Loucy (cell line): ENCODE measurements at regions not wholly inside any gene's neighbourhood (a gene's known extent, or its start where the extent isn't known, plus 50 kb on each side); places are given as distances from the start of the nearest gene placed in this dataset.

Experiments
- H2AFZ ChIP-seq: fragments of 200-600 bp; sonication (generic); 2 replicates; pipeline ENCODE4 v1.6.0; 2016; ENCODE audit warnings: antibody characterized with exemption, mild to moderate bottlenecking, low read length, moderate library complexity
- H3F3A ChIP-seq: fragments of 200-600 bp; 2 replicates; pipeline ENCODE4 v1.6.0; 2016; ENCODE audit warnings: antibody characterized with exemption, low read depth, mild to moderate bottlenecking
- H3K27me3 ChIP-seq: fragments of 200-600 bp; sonication (generic); 2 replicates; pipeline ENCODE4 v1.6.1; 2014; ENCODE audit warnings: low read length, mild to moderate bottlenecking; ENCODE audit not compliant: insufficient read depth, poor library complexity, severe bottlenecking
- H3K36me3 ChIP-seq: fragments of 200-600 bp; sonication (generic); 2 replicates; pipeline ENCODE4 v1.6.1; 2016; ENCODE audit warnings: low read length; ENCODE audit not compliant: insufficient read depth
- H3K4me1 ChIP-seq: fragments of 200-600 bp; sonication (generic); 2 replicates; pipeline ENCODE4 v1.5.1; 2014; ENCODE audit warnings: low read length, mild to moderate bottlenecking; ENCODE audit not compliant: insufficient read depth, poor library complexity, severe bottlenecking
- H3K4me2 ChIP-seq: fragments of 200-600 bp; sonication (generic); 2 replicates; pipeline ENCODE4 v1.6.0; 2014; ENCODE audit warnings: antibody characterized with exemption, low read length, low read depth, mild to moderate bottlenecking; ENCODE audit not compliant: poor library complexity, severe bottlenecking
- H3K4me3 ChIP-seq: fragments of 200-600 bp; sonication (generic); 2 replicates; pipeline ENCODE4 v1.5.1; 2014; ENCODE audit warnings: low read length, mild to moderate bottlenecking, mixed read lengths; ENCODE audit not compliant: poor library complexity, severe bottlenecking
- H3K79me2 ChIP-seq: fragments of 200-600 bp; sonication (generic); 2 replicates; pipeline ENCODE4 v1.6.1; 2014; ENCODE audit warnings: low read length; ENCODE audit not compliant: insufficient read depth
- H3K9ac ChIP-seq: fragments of 200-600 bp; sonication (generic); 2 replicates; pipeline ENCODE4 v1.6.0; 2014; ENCODE audit warnings: mild to moderate bottlenecking, low read depth, low read length, moderate library complexity; ENCODE audit not compliant: poor library complexity, severe bottlenecking
- H3K9me2 ChIP-seq: fragments of 200-600 bp; sonication (generic); replicated peaks from 2 replicates; pipeline ENCODE4 v1.6.1; 2016; ENCODE audit warnings: low read depth, low read length, mixed read lengths
- H3K9me3 ChIP-seq: fragments of 200-600 bp; sonication (generic); 2 replicates; pipeline ENCODE4 v1.6.1; 2014; ENCODE audit warnings: mild to moderate bottlenecking, antibody characterized with exemption, low read length, low read depth; ENCODE audit not compliant: insufficient read depth
- H4K20me1 ChIP-seq: fragments of 200-600 bp; sonication (generic); 2 replicates; pipeline ENCODE4 v1.6.0; 2014; ENCODE audit warnings: antibody characterized with exemption, low read length, mild to moderate bottlenecking; ENCODE audit not compliant: insufficient read depth, poor library complexity, severe bottlenecking
- CTCF ChIP-seq: fragments of 200-600 bp; sonication (generic); conservative IDR thresholded peaks from 2 replicates; pipeline ENCODE4 v1.5.1; 2014; ENCODE audit warnings: mild to moderate bottlenecking, antibody characterized with exemption, low read length
- EZH2phosphoT487 ChIP-seq: fragments of 200-600 bp; IDR thresholded peaks from 2 replicates; pipeline ENCODE4 v1.6.1; 2018; ENCODE audit warnings: antibody characterized with exemption, mild to moderate bottlenecking, moderate library complexity, borderline replicate concordance

DNA sequence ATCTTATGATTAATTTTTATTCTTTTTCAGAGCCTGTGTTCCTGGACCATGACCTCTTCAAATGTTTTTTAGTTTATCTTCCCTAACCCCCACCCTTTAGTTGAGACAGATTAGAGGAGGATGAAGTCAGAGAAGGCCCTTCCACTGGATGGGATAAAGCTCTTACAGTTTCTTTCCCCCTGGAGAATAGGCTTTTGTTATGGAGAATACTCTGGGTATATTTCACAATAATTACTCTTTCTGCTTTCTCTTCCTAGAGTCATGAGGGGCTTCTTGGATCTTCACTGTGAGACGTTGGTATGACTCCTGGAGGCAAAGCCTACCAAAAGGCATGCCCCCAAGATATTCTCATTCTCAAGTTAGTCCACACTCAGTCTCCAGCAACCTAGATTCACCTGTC is 144.4 kb upstream of the THRB start:
- Histone ChIP-seq H3K4me1 (no peaks in the 10 kb centered on the region), H3K27me3 (no peaks in the 10 kb centered on the region), H3K9me3 (no peaks in the 10 kb centered on the region), H3K4me3 (no peak overlapping the region), H3K4me2 (no peak overlapping the region), H4K20me1 (no peaks in the 10 kb centered on the region), H3F3A (no peaks in the 10 kb centered on the region), H3K9ac (no peak overlapping the region), H2AFZ (no peak overlapping the region), H3K36me3 (no peaks in the 10 kb centered on the region), H3K79me2 (no peaks in the 10 kb centered on the region), H3K9me2 (no peaks in the 10 kb centered on the region)
- TF ChIP-seq CTCF (no peak), EZH2phosphoT487 (no peak)

DNA sequence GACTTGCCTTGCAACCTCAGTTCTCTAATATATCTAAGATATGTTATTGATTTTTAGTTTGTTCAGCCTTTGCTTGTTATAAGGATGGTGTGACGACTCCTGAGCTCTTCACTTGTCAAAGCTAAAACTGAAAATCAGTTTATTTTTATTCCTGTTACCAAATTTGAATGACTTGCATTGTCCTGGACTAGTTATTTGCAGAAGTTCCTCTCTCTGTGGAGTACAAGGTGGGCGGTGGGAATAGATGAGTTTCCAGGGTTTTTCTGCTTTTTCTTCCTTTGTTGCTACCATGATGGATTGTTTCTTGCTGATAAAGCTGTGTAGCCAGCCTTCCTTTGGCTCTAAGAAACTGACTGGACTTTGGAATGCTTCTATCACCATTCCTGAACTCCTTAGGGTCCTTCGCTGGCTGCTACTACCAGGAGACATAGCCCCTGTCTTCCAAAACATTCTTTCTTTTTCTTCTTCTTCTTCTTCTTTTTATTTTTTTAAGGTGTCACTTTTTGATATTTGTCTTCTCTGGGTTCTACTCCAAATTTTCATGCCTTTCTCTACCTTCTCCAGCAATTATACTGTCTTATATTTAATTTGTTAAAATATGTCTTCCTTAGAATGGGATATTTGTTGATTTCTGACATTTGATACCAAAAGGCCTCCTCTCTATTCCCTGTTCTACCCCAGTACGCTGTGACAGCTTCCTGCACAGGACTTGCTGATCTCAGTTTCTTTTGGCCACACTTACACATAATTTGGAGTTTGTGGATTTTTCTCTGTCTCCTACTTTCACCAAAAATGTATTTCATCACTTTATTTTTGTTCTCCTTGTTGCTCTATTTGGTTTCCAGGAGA is 145.1 kb upstream of the THRB start:
- no peaks in the 10 kb centered on the region for H3K4me1 ChIP-seq
- no peaks in the 10 kb centered on the region for H4K20me1 ChIP-seq
- no peak overlapping the region for H3K4me2 ChIP-seq
- H3K9ac ChIP-seq = no peak overlapping the region
- H3K9me3 ChIP-seq = no peaks in the 10 kb centered on the region
- H3K4me3 ChIP-seq = no peak overlapping the region
- H2AFZ ChIP-seq = no peak overlapping the region
- no peaks in the 10 kb centered on the region for H3K27me3 ChIP-seq
- H3F3A ChIP-seq = no peaks in the 10 kb centered on the region
- H3K9me2 ChIP-seq = no peaks in the 10 kb centered on the region
- TF ChIP-seq CTCF = no peak
- TF ChIP-seq EZH2phosphoT487 = no peak
- no peaks in the 10 kb centered on the region for H3K36me3 ChIP-seq
- H3K79me2 ChIP-seq = no peaks in the 10 kb centered on the region

DNA sequence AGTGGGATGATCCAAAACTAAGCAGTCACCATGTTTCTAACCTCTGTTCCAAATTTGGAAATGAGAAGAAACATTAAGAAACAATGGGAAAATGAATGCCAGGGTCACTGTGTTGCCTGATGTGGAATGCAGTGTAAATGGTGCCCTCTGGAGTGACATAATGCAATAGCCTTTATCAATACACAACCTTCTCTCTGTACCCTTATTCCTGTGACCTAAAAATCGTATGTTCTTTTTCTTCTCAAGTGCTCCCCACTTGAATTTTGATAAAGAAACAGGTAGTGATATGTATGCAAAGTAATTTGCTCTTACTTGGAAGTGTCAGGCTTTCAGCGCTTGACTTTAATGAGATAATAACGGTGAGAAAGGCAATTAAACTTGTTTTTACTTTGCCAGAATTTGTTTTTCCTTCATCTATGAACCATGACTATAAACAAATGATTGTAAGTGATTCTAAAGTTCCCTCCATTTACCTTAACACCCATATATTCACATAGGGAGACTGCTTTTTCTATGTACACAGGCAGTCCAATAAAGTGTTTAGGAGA is 145.8 kb upstream of the THRB start:
- H3K9me3 ChIP-seq = no peaks in the 10 kb centered on the region
- H3K4me2 ChIP-seq = no peak overlapping the region
- H4K20me1 ChIP-seq = no peaks in the 10 kb centered on the region
- H3K27me3 ChIP-seq = no peaks in the 10 kb centered on the region
- H3K4me3 ChIP-seq = no peak overlapping the region
- H2AFZ ChIP-seq = no peak overlapping the region
- H3K9me2 ChIP-seq = no peaks in the 10 kb centered on the region
- H3K4me1 ChIP-seq = no peaks in the 10 kb centered on the region
- H3K79me2 ChIP-seq = no peaks in the 10 kb centered on the region
- peak; percentile 59 for TF ChIP-seq CTCF
- no peak for TF ChIP-seq EZH2phosphoT487
- no peaks in the 10 kb centered on the region for H3K36me3 ChIP-seq
- H3F3A ChIP-seq = no peaks in the 10 kb centered on the region
- no peak overlapping the region for H3K9ac ChIP-seq
